ENCODE measurements at regions not wholly inside any gene's neighbourhood (a gene's known extent, or its start where the extent isn't known, plus 50 kb on each side); places are given as distances from the start of the nearest gene placed in this dataset.

DNA sequence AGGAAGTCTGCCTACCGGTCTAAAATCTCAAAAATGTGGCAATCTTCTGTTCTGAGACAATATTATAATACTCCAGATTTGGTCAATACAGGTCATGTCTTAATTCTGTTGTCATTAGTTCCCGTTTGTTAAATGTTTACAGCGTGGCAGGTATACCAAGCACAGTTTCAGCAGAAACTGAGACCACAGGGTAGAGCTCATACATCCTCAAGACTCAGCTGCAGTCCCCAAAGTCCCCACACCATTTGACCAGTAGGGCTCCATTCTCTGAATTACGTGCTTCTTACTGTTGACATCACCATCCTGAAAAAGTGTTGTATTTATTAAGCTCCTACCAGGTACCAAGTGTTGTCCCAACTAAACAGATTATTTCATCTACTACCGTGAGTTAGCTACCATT is 157.1 kb downstream of the MC4R start:
- no peaks in the 10 kb centered on the region for H4K20me1 ChIP-seq (ENCODE audit: low read length)
- H3K79me2 ChIP-seq (ENCODE audit: low read length): no peaks in the 10 kb centered on the region
- intact Hi-C loops (cut with micrococcal nuclease): no loop called here
- no peak overlapping the region for H3K4me3 ChIP-seq (ENCODE audit: low read length)
- no peaks in the 10 kb centered on the region for H3F3A ChIP-seq (ENCODE audit: low read length, unreplicated experiment)
- H3K36me3 ChIP-seq (ENCODE audit: low read depth, low read length): no peaks in the 10 kb centered on the region
- ChIA-PET POLR2A (ENCODE audit: unreplicated experiment) (no interaction called here), CTCF (no interaction called here)
- no peaks in the 10 kb centered on the region for H3K9me3 ChIP-seq (ENCODE audit: low read length)
- H3K4me2 ChIP-seq (ENCODE audit: low read length): no peak overlapping the region
- ATAC-seq: no peak
- H3K4me1 ChIP-seq (ENCODE audit: insufficient read depth, low read length): no peaks in the 10 kb centered on the region
- no peak overlapping the region for H3K27ac ChIP-seq (ENCODE audit: low read length)
- no TSS peak for BruUV-seq (replicated peaks)
- H3K9ac ChIP-seq (ENCODE audit: low read length): no peak overlapping the region
- H2AFZ ChIP-seq (ENCODE audit: low read length): no peak overlapping the region
- H3K9me2 ChIP-seq (replicated peaks; ENCODE audit: low read length): no peaks in the 10 kb centered on the region
- no peak for DNase-seq
- no peak for TF ChIP-seq CTCF (conservative IDR thresholded peaks at IDR 0.05; ENCODE audit: low read depth, low read length)
- no peak for TF ChIP-seq EZH2 (IDR thresholded peaks at IDR 0.05; ENCODE audit: low read length, unreplicated experiment)
- TF ChIP-seq EZH2phosphoT487 (IDR thresholded peaks at IDR 0.05; ENCODE audit: borderline replicate concordance, low read length): no peak
- H3K27me3 ChIP-seq (ENCODE audit: low read length): no peaks in the 10 kb centered on the region

DNA sequence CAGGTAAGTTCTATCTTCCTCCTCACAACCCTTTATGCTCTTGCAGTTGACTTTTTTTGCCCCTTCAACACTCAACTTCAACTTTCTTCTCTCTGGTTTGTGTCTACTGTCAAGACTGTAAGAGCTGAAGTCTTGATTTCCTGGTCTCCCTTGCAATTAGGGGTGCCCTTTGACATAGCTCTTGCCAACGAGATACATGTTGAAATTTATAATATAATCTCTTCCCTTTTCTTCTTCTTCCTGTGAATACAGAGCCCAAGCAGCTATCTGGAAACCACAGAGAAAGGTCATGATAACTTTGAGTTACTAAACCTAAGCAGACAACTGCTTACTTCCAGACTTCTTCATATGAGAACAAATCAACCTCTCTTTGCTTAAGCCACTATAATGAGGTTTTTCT is 163.5 kb downstream of the MC4R start:
- Histone ChIP-seq H2AFZ (ENCODE audit: low read length) (no peak overlapping the region), H3K9me2 (replicated peaks; ENCODE audit: low read length) (no peaks in the 10 kb centered on the region), H3F3A (ENCODE audit: low read length, unreplicated experiment) (no peaks in the 10 kb centered on the region), H3K9me3 (ENCODE audit: low read length) (no peaks in the 10 kb centered on the region), H3K4me1 (ENCODE audit: insufficient read depth, low read length) (no peaks in the 10 kb centered on the region), H4K20me1 (ENCODE audit: low read length) (no peaks in the 10 kb centered on the region), H3K4me3 (ENCODE audit: low read length) (no peak overlapping the region), H3K79me2 (ENCODE audit: low read length) (no peaks in the 10 kb centered on the region), H3K27ac (ENCODE audit: low read length) (no peak overlapping the region), H3K4me2 (ENCODE audit: low read length) (no peak overlapping the region), H3K9ac (ENCODE audit: low read length) (no peak overlapping the region), H3K27me3 (ENCODE audit: low read length) (no peaks in the 10 kb centered on the region), H3K36me3 (ENCODE audit: low read depth, low read length) (no peaks in the 10 kb centered on the region)
- DNase-seq (no peak), ATAC-seq (no peak)
- ChIA-PET CTCF (no interaction called here), POLR2A (ENCODE audit: unreplicated experiment) (no interaction called here)
- BruUV-seq (replicated peaks): no TSS peak
- intact Hi-C loops (cut with micrococcal nuclease): no loop called here
- TF ChIP-seq EZH2 (IDR thresholded peaks at IDR 0.05; ENCODE audit: low read length, unreplicated experiment) (no peak), EZH2phosphoT487 (IDR thresholded peaks at IDR 0.05; ENCODE audit: borderline replicate concordance, low read length) (no peak)

DNA sequence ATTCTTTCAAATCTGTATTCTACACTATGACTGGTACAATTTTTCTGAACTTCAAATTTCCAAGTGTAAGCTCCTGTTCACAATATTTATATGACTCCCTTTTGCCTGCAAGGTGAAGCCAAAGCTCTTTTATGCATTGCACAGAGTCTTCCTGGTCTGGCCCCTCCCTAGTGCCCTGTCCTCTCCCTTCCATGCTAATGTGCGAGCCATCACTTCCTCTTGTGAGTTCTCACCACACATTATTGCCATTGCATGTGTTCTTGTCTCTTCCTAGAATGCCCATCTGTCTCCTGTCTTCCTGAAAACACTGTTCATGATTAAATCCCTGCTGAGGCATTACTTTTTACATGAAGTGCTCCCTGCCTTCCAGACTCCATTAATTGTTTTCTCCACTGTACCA is 169.9 kb downstream of the MC4R start:
- Histone ChIP-seq H3K4me1 (ENCODE audit: insufficient read depth, low read length) (no peaks in the 10 kb centered on the region), H2AFZ (ENCODE audit: low read length) (no peak overlapping the region), H3K27me3 (ENCODE audit: low read length) (no peaks in the 10 kb centered on the region), H3K9ac (ENCODE audit: low read length) (no peak overlapping the region), H4K20me1 (ENCODE audit: low read length) (no peaks in the 10 kb centered on the region), H3K79me2 (ENCODE audit: low read length) (no peaks in the 10 kb centered on the region), H3K36me3 (ENCODE audit: low read depth, low read length) (no peaks in the 10 kb centered on the region), H3K9me2 (replicated peaks; ENCODE audit: low read length) (no peaks in the 10 kb centered on the region), H3K4me3 (ENCODE audit: low read length) (no peak overlapping the region), H3K27ac (ENCODE audit: low read length) (no peak overlapping the region), H3F3A (ENCODE audit: low read length, unreplicated experiment) (no peaks in the 10 kb centered on the region), H3K9me3 (ENCODE audit: low read length) (no peaks in the 10 kb centered on the region), H3K4me2 (ENCODE audit: low read length) (no peak overlapping the region)
- BruUV-seq (replicated peaks): no TSS peak
- intact Hi-C loops (cut with micrococcal nuclease): no loop called here
- ATAC-seq: no peak
- ChIA-PET CTCF (no interaction called here), POLR2A (ENCODE audit: unreplicated experiment) (no interaction called here)
- no peak for TF ChIP-seq CTCF (conservative IDR thresholded peaks at IDR 0.05; ENCODE audit: low read depth, low read length)
- TF ChIP-seq EZH2phosphoT487 (IDR thresholded peaks at IDR 0.05; ENCODE audit: borderline replicate concordance, low read length): no peak
- no peak for TF ChIP-seq EZH2 (IDR thresholded peaks at IDR 0.05; ENCODE audit: low read length, unreplicated experiment)
- no peak for DNase-seq
